GM11168 (cell line): ENCODE measurements at regions not wholly inside any gene's neighbourhood (a gene's known extent, or its start where the extent isn't known, plus 50 kb on each side); places are given as distances from the start of the nearest gene placed in this dataset.

ENCODE experiments used
- in situ Hi-C: fragments of 300-500 bp; cut with MboI; formaldehyde crosslinking; loops from one replicate; pipeline ENCODE4 v1.12.0; 2022; ENCODE audit warnings: low sequenced_read_pairs; ENCODE audit not compliant: unreplicated experiment

DNA sequence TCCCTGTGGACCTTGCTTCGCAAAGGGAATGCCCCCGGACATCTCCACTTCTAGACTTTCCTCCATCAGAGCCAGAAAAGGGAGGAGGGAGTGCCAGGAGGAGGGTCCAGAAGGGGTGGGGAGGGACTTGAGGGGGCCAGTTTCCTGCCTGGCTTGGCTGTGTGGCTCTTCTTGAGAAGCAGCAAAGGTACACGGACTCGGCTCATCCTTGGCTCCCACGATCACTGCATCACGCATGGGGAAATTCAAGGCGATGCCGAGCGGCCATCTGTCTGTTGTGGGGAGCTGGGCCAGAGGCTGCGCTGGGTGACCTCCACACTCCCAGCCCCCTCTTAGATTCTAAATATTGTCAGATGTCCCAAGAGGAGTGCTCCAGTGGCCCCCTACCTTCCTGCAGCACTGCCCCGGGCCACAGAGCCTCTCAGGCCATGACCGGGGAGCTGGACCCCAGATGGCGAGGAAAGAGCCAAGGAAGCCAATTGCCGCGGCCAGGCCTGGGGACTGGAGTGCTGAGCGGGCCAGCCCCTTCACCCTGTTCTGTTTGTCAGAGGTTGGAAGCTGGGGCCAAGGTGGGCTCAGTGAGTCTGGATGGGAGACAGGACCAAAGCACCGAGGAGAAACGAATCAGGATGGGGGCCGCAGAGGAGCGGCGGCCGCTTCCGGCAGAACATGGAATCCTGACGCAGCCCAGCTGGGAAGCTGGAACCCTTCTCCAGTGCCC is 104.5 kb downstream of the RBFOX3 start:
- in situ Hi-C loops: no loop called here

- in situ Hi-C loops: no loop called here
Observed at GRCh38 chr17:79505199-79505598, 105.7 kb downstream of the RBFOX3 start.

- in situ Hi-C loops: no loop called here
Observed at GRCh38 chr17:79504181-79504605, 106.7 kb downstream of the RBFOX3 start.

GRCh38 chr17:79503126-79503839 is 107.6 kb downstream of the RBFOX3 start:
- in situ Hi-C loops: no loop called here

DNA sequence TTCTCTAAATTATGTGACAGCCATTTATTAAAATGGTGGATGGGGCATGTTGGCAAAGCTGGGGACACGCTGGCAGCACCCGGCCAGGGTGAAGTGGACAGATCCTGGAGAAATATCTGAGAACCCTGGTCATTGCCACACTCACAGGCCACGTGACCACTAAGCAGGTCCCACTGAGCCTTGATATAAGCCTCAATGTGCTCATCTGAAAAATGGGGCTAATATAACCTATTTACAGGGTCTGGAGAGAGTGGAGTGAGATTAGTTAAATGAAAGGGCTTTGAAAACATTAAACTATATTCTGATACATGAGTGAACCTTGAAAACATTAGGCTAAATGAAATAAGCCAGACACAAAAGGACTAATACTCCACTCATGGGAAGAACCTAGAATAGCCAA is 108.9 kb downstream of the RBFOX3 start:
- in situ Hi-C loops: no loop called here

DNA sequence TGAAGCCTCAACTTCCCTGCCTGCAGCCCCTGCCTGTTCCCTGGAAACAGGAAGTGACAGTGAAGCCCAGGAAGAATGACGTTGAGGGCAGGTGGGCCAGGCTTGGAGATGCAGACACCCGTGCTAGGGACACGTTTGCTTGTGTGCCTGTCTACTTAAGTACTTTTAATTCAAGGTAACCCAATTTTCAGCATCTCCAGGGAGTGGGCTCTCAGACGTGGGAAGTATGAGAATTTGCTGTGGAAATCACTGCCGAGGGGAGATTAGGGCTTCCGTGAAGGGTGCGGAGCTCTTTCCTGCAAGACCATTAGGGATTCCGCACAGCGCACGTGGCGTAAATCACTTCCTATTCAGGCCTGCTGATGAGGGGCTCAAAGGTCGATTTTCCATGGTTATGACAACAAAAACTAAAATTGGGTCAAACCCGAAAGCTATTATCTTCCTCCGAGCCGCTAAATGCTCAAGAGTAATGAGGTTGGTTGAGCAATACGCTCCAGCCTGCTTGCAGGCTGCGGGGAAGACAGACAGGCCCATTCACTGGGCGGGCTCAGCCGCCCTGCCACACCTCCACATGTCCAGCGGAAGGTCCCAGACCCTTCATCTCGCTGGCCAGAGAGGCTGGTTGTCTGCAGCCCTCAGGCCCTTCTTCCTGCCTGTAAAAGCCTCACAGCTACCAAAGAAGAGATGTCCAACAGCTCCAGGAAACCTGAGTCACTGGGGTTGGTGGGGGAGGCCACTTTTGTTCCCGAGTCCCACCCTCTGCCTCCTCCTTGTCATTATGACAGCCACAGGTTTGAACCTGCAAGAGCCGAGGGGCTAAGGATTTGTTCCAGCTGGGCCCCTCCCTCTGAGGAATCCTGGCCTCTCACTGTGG is 109.9 kb downstream of the RBFOX3 start:
- in situ Hi-C loops: no loop called here

- in situ Hi-C loops: no loop called here
Observed at GRCh38 chr17:79498854-79499253, 112.0 kb downstream of the RBFOX3 start.

- in situ Hi-C loops: no loop called here
Observed at GRCh38 chr17:79497777-79498348, 113.0 kb downstream of the RBFOX3 start.

GRCh38 chr17:79496422-79497005 is 114.3 kb downstream of the RBFOX3 start:
- in situ Hi-C loops: no loop called here

DNA sequence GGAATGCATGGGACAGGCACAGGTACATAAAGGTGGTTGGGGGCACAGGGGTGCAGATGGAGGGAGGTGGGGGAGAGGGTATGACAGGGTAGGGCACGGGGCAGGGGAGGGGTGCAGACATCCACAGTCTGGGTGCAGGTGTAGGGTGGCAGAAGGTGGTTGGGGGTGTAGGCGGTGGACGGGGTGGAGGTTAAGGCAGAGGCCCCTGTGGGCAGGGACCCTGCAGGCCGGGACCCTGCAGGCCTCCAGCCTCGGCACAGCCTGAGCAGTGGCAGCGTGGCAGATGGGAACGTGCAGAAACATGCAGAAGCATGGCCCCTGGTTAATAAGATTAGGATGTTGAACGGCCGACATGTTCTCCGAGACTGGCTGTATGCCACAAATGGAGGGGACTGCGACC is 115.2 kb downstream of the RBFOX3 start:
- in situ Hi-C loops: no loop called here

GRCh38 chr17:79491006-79491405 is 119.8 kb downstream of the RBFOX3 start:
- in situ Hi-C loops: no loop called here

- in situ Hi-C loops: no loop called here
Observed at GRCh38 chr17:79490530-79490929, 120.3 kb downstream of the RBFOX3 start.

GRCh38 chr17:79487149-79487548 is 123.7 kb downstream of the RBFOX3 start:
- in situ Hi-C loops: no loop called here

GRCh38 chr17:79485991-79486390 is 124.9 kb downstream of the RBFOX3 start:
- in situ Hi-C loops: no loop called here

DNA sequence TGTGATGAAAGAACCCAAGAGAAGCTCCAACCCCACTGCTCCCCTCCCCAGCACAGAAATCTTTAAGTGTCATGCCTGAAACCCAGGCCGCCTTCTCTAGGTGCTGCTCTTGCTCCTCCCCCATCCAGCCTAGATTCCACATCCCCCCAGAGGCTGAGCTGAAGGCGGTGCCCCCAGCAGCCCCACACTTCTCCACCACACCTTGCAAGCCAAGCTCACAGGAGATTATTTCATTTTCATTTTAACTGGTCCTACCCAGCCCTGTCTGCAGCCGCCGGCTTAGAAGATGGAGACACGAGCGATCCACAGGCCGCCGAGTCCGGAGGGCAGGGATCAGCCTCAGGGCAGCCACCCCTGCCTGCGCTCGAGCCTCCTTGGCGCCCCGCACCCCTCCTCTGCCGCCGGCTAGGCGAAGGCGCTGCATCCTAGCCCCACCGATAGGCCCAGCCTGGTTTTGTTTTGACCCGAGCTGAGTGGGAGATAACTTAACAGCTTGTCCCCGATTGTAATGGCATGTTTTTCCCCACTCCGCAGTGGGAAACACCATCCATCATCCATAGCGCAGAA is 125.3 kb downstream of the RBFOX3 start:
- in situ Hi-C loops: no loop called here

DNA sequence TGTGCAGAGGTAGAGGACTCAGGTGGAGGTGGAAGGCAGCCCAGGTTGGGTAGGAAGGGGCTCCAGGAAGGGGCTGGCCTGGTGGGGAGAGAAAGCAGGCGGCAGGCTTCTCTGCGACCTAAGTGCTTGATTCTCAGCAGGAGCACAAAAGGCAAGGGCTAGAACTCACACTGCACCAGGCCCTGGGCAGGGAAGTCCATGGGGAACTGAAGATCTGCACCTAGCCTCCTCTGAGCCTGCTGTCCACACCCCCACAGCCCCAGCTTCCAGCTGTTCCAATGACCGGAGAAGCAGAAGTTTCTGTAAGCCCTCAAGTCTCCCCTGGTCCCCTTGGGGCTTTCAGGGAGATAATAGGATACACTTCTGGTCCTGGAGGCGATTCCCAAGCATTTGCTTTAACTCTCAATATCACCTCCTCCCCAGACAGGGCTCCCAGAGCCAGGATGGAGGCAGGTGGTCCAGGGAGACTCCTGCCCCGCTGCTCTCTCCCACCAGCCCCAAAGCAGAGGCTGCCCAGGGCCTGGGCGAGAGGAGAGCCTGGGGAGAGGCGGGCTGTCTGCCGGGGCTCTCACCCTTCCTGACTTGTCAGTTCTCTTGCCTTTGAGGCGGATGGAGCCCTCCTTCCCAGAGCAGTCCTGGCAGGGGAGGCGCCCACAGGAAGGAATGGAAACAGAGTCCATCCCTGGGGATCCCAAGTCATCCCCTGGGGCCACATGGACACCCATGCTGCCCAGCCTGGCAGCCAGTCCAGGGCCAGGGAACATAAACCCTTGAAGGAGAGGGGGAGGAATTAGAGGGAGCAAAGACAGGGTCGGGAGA is 126.0 kb downstream of the RBFOX3 start:
- in situ Hi-C loops: no loop called here

- in situ Hi-C loops: no loop called here
Observed at GRCh38 chr17:79483842-79484241, 127.0 kb downstream of the RBFOX3 start.

GRCh38 chr17:79482727-79483521 is 127.9 kb downstream of the RBFOX3 start:
- in situ Hi-C loops: no loop called here
